Keratinocyte (primary cell): ENCODE measurements at regions not wholly inside any gene's neighbourhood (a gene's known extent, or its start where the extent isn't known, plus 50 kb on each side); places are given as distances from the start of the nearest gene placed in this dataset.

Source experiments
- DNase-seq: peaks from one replicate; pipeline ENCODE4 v3.0.0-alpha.2; 2011; ENCODE audit warnings: low read depth, missing footprints, low spot score
- FAIRE-seq: peaks from 2 replicates; lab custom pipeline; 2011; peaks lifted over from hg19 to GRCh38; lab: Jason Lieb, UNC
- H2AFZ ChIP-seq: 2 replicates; pipeline ENCODE4 v1.6.0; 2012; ENCODE audit warnings: low read length, control low read depth, inconsistent platforms; ENCODE audit not compliant: control insufficient read depth
- H3K27ac ChIP-seq: 2 replicates; pipeline ENCODE4 v1.5.1; 2011; ENCODE audit warnings: low read length; ENCODE audit not compliant: control insufficient read depth, insufficient read depth
- H3K27me3 ChIP-seq: 3 replicates; pipeline ENCODE4 v1.6.0; 2011; ENCODE audit warnings: low read length; ENCODE audit not compliant: control insufficient read depth, insufficient read depth; ENCODE audit errors: extremely low read depth
- H3K36me3 ChIP-seq, 2 experiments: 2 replicates in 1 of 2; 3 replicates in 1 of 2; pipeline ENCODE4 v1.5.1; 2011; ENCODE audit warnings: low read length in 2 of 2, mild to moderate bottlenecking in 1 of 2; ENCODE audit not compliant: control insufficient read depth in 2 of 2, insufficient read depth in 2 of 2; ENCODE audit errors: extremely low read depth in 1 of 2
- H3K4me1 ChIP-seq: 3 replicates; pipeline ENCODE4 v1.5.1; 2011; ENCODE audit warnings: low read length; ENCODE audit not compliant: control insufficient read depth, insufficient read depth; ENCODE audit errors: extremely low read depth
- H3K4me2 ChIP-seq: 3 replicates; pipeline ENCODE4 v1.6.0; 2011; ENCODE audit warnings: low read depth, low read length; ENCODE audit not compliant: control insufficient read depth, insufficient read depth; ENCODE audit errors: extremely low read depth
- H3K4me3 ChIP-seq, 3 experiments: fragments of 200-600 bp in 1 of 3; sonication (generic) in 1 of 3; 2 replicates in 2 of 3; 3 replicates in 1 of 3; pipeline ENCODE4 v1.5.1; 2011 to 2016; ENCODE audit warnings: low read length in 3 of 3, mild to moderate bottlenecking in 3 of 3, control low read depth in 2 of 3, inconsistent platforms in 1 of 3, low read depth in 1 of 3, mixed read lengths in 1 of 3, mixed run types in 1 of 3, moderate library complexity in 1 of 3; ENCODE audit not compliant: control insufficient read depth in 2 of 3, insufficient read depth in 2 of 3; ENCODE audit errors: extremely low read depth in 1 of 3
- H3K79me2 ChIP-seq: 2 replicates; pipeline ENCODE4 v1.6.0; 2012; ENCODE audit warnings: low read length; ENCODE audit not compliant: control insufficient read depth, insufficient read depth
- H3K9ac ChIP-seq: 3 replicates; pipeline ENCODE4 v1.6.0; 2011; ENCODE audit warnings: low read length; ENCODE audit not compliant: control insufficient read depth, insufficient read depth; ENCODE audit errors: extremely low read depth
- H3K9me1 ChIP-seq: 3 replicates; pipeline ENCODE4 v1.6.0; 2011; ENCODE audit warnings: low read length; ENCODE audit not compliant: control insufficient read depth, insufficient read depth; ENCODE audit errors: extremely low read depth
- H3K9me3 ChIP-seq: 2 replicates; pipeline ENCODE4 v1.5.1; 2012; ENCODE audit warnings: low read depth, low read length; ENCODE audit not compliant: control insufficient read depth
- H4K20me1 ChIP-seq: 3 replicates; pipeline ENCODE4 v1.6.0; 2011; ENCODE audit warnings: low read length; ENCODE audit not compliant: control insufficient read depth, insufficient read depth; ENCODE audit errors: extremely low read depth
- CTCF ChIP-seq, 3 experiments: IDR thresholded peaks in 1 of 3; conservative IDR thresholded peaks in 1 of 3; optimal IDR thresholded peaks in 1 of 3; 2 replicates in 2 of 3; 3 replicates in 1 of 3; pipeline versions ENCODE3 to v1.5.1; 2011; ENCODE audit warnings: low read length in 3 of 3, mild to moderate bottlenecking in 3 of 3, moderate library complexity in 2 of 3, control low read depth in 1 of 3, inconsistent platforms in 1 of 3; ENCODE audit not compliant: insufficient read depth in 2 of 3; ENCODE audit errors: extremely low read depth in 1 of 3
- EZH2 ChIP-seq: IDR thresholded peaks from one replicate; pipeline ENCODE4 v1.6.1; 2012; ENCODE audit warnings: inconsistent platforms, mild to moderate bottlenecking, low read length, moderate library complexity
- dilution Hi-C: fragments of 300-500 bp; cut with MboI; formaldehyde crosslinking; loops from one replicate; pipeline ENCODE4 v1.7.0; 2020; ENCODE audit warnings: low sequenced_read_pairs; ENCODE audit not compliant: extremely low pct_ligation_motif_present

GRCh38 chr3:76370749-76371520, 585.6 kb upstream of the ZNF717 start:
- dilution Hi-C loops = no loop called here
- H3K79me2 ChIP-seq = no peaks in the 10 kb centered on the region
- H3K36me3 ChIP-seq = no peaks in the 10 kb centered on the region
- H3K4me3 ChIP-seq = no peak overlapping the region
- H3K27me3 ChIP-seq = no peaks in the 10 kb centered on the region
- H3K4me1 ChIP-seq = no peaks in the 10 kb centered on the region
- no peak overlapping the region for H2AFZ ChIP-seq
- no peak for DNase-seq
- H3K4me2 ChIP-seq = no peak overlapping the region
- H4K20me1 ChIP-seq = no peaks in the 10 kb centered on the region
- H3K9me3 ChIP-seq = no peaks in the 10 kb centered on the region
- no peak for TF ChIP-seq EZH2
- no peak overlapping the region for H3K27ac ChIP-seq
- H3K9ac ChIP-seq = no peak overlapping the region
- no peak for FAIRE-seq
- no peaks in the 10 kb centered on the region for H3K9me1 ChIP-seq

GRCh38 chr3:76372497-76372896, 587.1 kb upstream of the ZNF717 start:
- H3K9me1 ChIP-seq = no peaks in the 10 kb centered on the region
- dilution Hi-C loops = no loop called here
- no peak overlapping the region for H2AFZ ChIP-seq
- H3K36me3 ChIP-seq = no peaks in the 10 kb centered on the region
- H3K9me3 ChIP-seq = no peaks in the 10 kb centered on the region
- H3K4me1 ChIP-seq = no peaks in the 10 kb centered on the region
- no peak overlapping the region for H3K27ac ChIP-seq
- no peaks in the 10 kb centered on the region for H3K79me2 ChIP-seq
- no peak for DNase-seq
- H3K27me3 ChIP-seq = no peaks in the 10 kb centered on the region
- H3K4me3 ChIP-seq = no peak overlapping the region
- FAIRE-seq = no peak
- no peak for TF ChIP-seq CTCF (optimal IDR thresholded peaks at IDR 0.05 in 1 of 3, IDR thresholded peaks at IDR 0.05 in 1 of 3, conservative IDR thresholded peaks at IDR 0.05 in 1 of 3; ENCODE audit: extremely low read depth in 1 of 3, insufficient read depth in 2 of 3, low read length in 3 of 3)
- TF ChIP-seq EZH2 = no peak
- H3K9ac ChIP-seq = no peak overlapping the region
- H4K20me1 ChIP-seq = no peaks in the 10 kb centered on the region
- H3K4me2 ChIP-seq = no peak overlapping the region

- TF ChIP-seq CTCF (optimal IDR thresholded peaks at IDR 0.05 in 1 of 3, IDR thresholded peaks at IDR 0.05 in 1 of 3, conservative IDR thresholded peaks at IDR 0.05 in 1 of 3; ENCODE audit: extremely low read depth in 1 of 3, insufficient read depth in 2 of 3, low read length in 3 of 3) = no peak
- no peak for TF ChIP-seq EZH2
- H3K9me3 ChIP-seq = no peaks in the 10 kb centered on the region
- no peak overlapping the region for H3K4me2 ChIP-seq
- no peaks in the 10 kb centered on the region for H3K9me1 ChIP-seq
- H3K9ac ChIP-seq = no peak overlapping the region
- H3K36me3 ChIP-seq = no peaks in the 10 kb centered on the region
- no peak overlapping the region for H2AFZ ChIP-seq
- no peak for DNase-seq
- no peak overlapping the region for H3K4me3 ChIP-seq
- H4K20me1 ChIP-seq = no peaks in the 10 kb centered on the region
- dilution Hi-C loops = no loop called here
- no peaks in the 10 kb centered on the region for H3K4me1 ChIP-seq
- no peaks in the 10 kb centered on the region for H3K27me3 ChIP-seq
- no peaks in the 10 kb centered on the region for H3K79me2 ChIP-seq
- FAIRE-seq = no peak
- no peak overlapping the region for H3K27ac ChIP-seq
Observed at GRCh38 chr3:76377074-76377473, 591.7 kb upstream of the ZNF717 start.
